ENCODE measurements at regions not wholly inside any gene's neighbourhood (a gene's known extent, or its start where the extent isn't known, plus 50 kb on each side); places are given as distances from the start of the nearest gene placed in this dataset.
A peak's percentile ranks its signal among the peaks of the same experiment; 100 is the strongest.

- DNase-seq = no peak
Observed at GRCh38 chr3:159131376-159131775, 329.5 kb downstream of the MFSD1 start.

GRCh38 chr3:159137949-159138348 is 336.1 kb downstream of the MFSD1 start:
- no peak for DNase-seq

GRCh38 chr3:159139326-159139725 is 337.5 kb downstream of the MFSD1 start:
- no peak for DNase-seq

GRCh38 chr3:159144472-159144871 is 342.6 kb downstream of the MFSD1 start:
- DNase-seq = no peak

GRCh38 chr3:159144891-159145290 is 343.0 kb downstream of the MFSD1 start:
- no peak for DNase-seq

- no peak for DNase-seq
Observed at GRCh38 chr3:159146392-159146791, 344.5 kb downstream of the MFSD1 start.

GRCh38 chr3:159146856-159147435 is 345.1 kb downstream of the MFSD1 start:
- DNase-seq = no peak

- DNase-seq = no peak
Observed at GRCh38 chr3:159147813-159148212, 346.0 kb downstream of the MFSD1 start.

GRCh38 chr3:159148466-159148865 is 346.6 kb downstream of the MFSD1 start:
- DNase-seq = no peak

GRCh38 chr3:159149131-159149530 is 347.3 kb downstream of the MFSD1 start:
- DNase-seq = no peak

GRCh38 chr3:159149633-159150032 is 347.8 kb downstream of the MFSD1 start:
- peak in 1 of 2 experiments; percentile 27 for DNase-seq

- DNase-seq = no peak
Observed at GRCh38 chr3:159150180-159150579, 348.3 kb downstream of the MFSD1 start.

- no peak for DNase-seq
Observed at GRCh38 chr3:159151130-159151529, 349.3 kb downstream of the MFSD1 start.

- DNase-seq = no peak
Observed at GRCh38 chr3:159157275-159157674, 355.4 kb downstream of the MFSD1 start.

- DNase-seq = no peak
Observed at GRCh38 chr3:159158213-159158612, 356.4 kb downstream of the MFSD1 start.

- DNase-seq = no peak
Observed at GRCh38 chr3:159158801-159159200, 356.9 kb downstream of the MFSD1 start.

GRCh38 chr3:159159546-159159945 is 357.7 kb downstream of the MFSD1 start:
- no peak for DNase-seq

GRCh38 chr3:159163656-159164055 is 361.8 kb downstream of the MFSD1 start:
- DNase-seq = no peak

GRCh38 chr3:159165961-159166360 is 364.1 kb downstream of the MFSD1 start:
- no peak for DNase-seq

GRCh38 chr3:159166899-159167586 is 365.2 kb downstream of the MFSD1 start:
- DNase-seq = no peak

GRCh38 chr3:159168788-159169187 is 366.9 kb downstream of the MFSD1 start:
- no peak for DNase-seq

GRCh38 chr3:159169828-159170227 is 368.0 kb downstream of the MFSD1 start:
- no peak for DNase-seq

- DNase-seq = no peak
Observed at GRCh38 chr3:159170436-159171003, 368.7 kb downstream of the MFSD1 start.

- DNase-seq = no peak
Observed at GRCh38 chr3:159171333-159171732, 369.5 kb downstream of the MFSD1 start.

GRCh38 chr3:159172473-159172872 is 370.6 kb downstream of the MFSD1 start:
- DNase-seq = no peak
